ENCODE measurements at regions not wholly inside any gene's neighbourhood (a gene's known extent, or its start where the extent isn't known, plus 50 kb on each side); places are given as distances from the start of the nearest gene placed in this dataset.

DNA sequence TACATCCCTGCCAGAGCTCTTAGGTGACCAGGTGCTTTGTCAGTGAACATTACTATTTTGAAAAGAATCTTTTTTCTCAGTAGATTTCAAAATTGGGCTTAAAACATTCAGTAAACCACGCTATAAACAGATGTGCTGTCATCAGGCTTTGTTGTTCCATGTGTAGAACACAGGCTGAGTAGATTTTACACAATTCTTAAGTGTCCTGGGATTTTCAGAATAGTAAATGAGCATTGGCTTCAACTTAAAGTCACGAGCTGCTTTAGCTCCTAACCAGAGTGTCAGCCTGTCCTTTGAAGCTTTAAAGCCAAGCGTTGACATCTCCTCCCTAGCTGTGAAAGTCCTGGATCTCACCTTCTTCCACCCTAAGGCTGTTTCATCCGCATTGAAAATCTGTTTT, 83.6 kb downstream of the CARTPT start:
- ChIA-PET CTCF (no interaction called here), POLR2A (no interaction called here)
- H3K9me3 Mint-ChIP-seq = peaks cover 0 to 21% (median 11%) of the 10 kb centered on the region in 11 donors
- no peaks in the 10 kb centered on the region for H3K4me1 ChIP-seq (ENCODE audit: control insufficient read depth in 2 of 2, insufficient read depth in 2 of 2, low read length in 2 of 2)
- H3K9me3 ChIP-seq (ENCODE audit: control insufficient read depth in 2 of 3, low read length in 3 of 3) = no peaks in the 10 kb centered on the region
- no peak overlapping the region for H3K4me3 ChIP-seq (ENCODE audit: low read length)
- DNase-seq (no peak), ATAC-seq (no peak)
- no peaks in the 10 kb centered on the region for H3K27me3 ChIP-seq (ENCODE audit: control insufficient read depth in 2 of 2, insufficient read depth in 2 of 2, low read length in 2 of 2)
- H3K27me3 Mint-ChIP-seq = peaks cover 26 to 61% (median 47%) of the 10 kb centered on the region in 5 donors
- no peak overlapping the region for H3K27ac ChIP-seq (ENCODE audit: low read depth, low read length)
- H3K4me3 Mint-ChIP-seq = no peak overlapping the region
- H3K36me3 Mint-ChIP-seq = no peaks in the 10 kb centered on the region
- intact Hi-C loops (cut with micrococcal nuclease) = no loop called here
- H3K4me1 Mint-ChIP-seq = peaks cover 0 to 1% (median 0%) of the 10 kb centered on the region in 7 donors
- H3K27ac Mint-ChIP-seq = no peak overlapping the region
- no peaks in the 10 kb centered on the region for H3K36me3 ChIP-seq (ENCODE audit: control insufficient read depth in 2 of 3, insufficient read depth in 3 of 3, low read length in 3 of 3)

DNA sequence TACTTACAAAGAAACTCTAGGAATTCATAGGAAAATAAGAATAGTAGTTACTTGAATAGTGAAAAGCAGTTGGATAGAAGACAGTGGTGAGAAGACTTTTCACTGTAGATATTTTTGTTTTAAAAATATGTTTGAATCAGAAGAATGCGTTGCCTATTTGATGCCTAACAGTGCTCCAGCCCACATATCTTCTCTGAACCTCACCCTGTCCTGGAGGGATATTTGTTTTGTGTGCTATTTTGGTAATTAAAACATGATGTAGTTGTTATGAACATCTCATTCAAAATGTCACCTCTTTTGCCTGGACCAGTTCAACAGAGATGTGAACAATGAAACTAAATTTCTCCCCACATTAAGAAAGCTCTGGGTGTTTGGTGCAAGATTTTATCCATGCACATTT, 87.6 kb downstream of the CARTPT start:
- Histone ChIP-seq H3K27ac (ENCODE audit: low read depth, low read length) (no peak overlapping the region), H3K4me1 (ENCODE audit: control insufficient read depth in 2 of 2, insufficient read depth in 2 of 2, low read length in 2 of 2) (no peaks in the 10 kb centered on the region), H3K9me3 (ENCODE audit: control insufficient read depth in 2 of 3, low read length in 3 of 3) (no peaks in the 10 kb centered on the region), H3K36me3 (ENCODE audit: control insufficient read depth in 2 of 3, insufficient read depth in 3 of 3, low read length in 3 of 3) (no peaks in the 10 kb centered on the region), H3K4me3 (ENCODE audit: low read length) (no peak overlapping the region), H3K27me3 (ENCODE audit: control insufficient read depth in 2 of 2, insufficient read depth in 2 of 2, low read length in 2 of 2) (no peaks in the 10 kb centered on the region)
- ATAC-seq (no peak), DNase-seq (no peak)
- Mint-ChIP-seq H3K4me1 (peaks cover 0 to 7% (median 0%) of the 10 kb centered on the region in 7 donors), H3K27ac (no peak overlapping the region), H3K9me3 (peaks cover 0 to 2% (median 0%) of the 10 kb centered on the region in 11 donors), H3K27me3 (peaks cover 21 to 51% (median 43%) of the 10 kb centered on the region in 5 donors), H3K4me3 (no peak overlapping the region), H3K36me3 (no peaks in the 10 kb centered on the region)
- POLR2A ChIA-PET = no interaction called here
- intact Hi-C loops (cut with micrococcal nuclease) = no loop called here
- CTCF ChIA-PET = no interaction called here

DNA sequence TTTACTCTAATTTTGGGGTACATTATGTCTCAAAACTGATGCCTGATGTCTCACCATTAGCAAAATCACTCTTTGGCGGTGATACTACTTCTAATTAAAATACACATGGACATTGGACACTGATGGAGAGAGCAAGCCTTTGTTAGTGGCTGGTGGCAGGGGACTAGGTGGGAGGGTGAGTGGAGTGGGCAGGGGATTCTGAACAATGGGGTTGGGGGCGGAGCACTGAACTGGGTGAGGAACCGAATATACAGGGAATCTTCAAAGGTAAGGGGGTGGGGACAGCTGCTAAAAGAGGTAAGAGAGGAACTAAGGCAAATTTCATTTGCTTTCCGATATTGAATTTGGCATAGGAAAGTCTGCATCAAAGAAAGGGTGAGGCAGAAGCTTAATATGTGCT, 88.8 kb downstream of the CARTPT start:
- Histone ChIP-seq H3K27me3 (ENCODE audit: control insufficient read depth in 2 of 2, insufficient read depth in 2 of 2, low read length in 2 of 2) (no peaks in the 10 kb centered on the region), H3K36me3 (ENCODE audit: control insufficient read depth in 2 of 3, insufficient read depth in 3 of 3, low read length in 3 of 3) (no peaks in the 10 kb centered on the region), H3K9me3 (ENCODE audit: control insufficient read depth in 2 of 3, low read length in 3 of 3) (no peaks in the 10 kb centered on the region), H3K4me3 (ENCODE audit: low read length) (no peak overlapping the region), H3K27ac (ENCODE audit: low read depth, low read length) (no peak overlapping the region), H3K4me1 (ENCODE audit: control insufficient read depth in 2 of 2, insufficient read depth in 2 of 2, low read length in 2 of 2) (no peaks in the 10 kb centered on the region)
- Mint-ChIP-seq H3K9me3 (peaks cover 0 to 2% (median 0%) of the 10 kb centered on the region in 11 donors), H3K27ac (no peak overlapping the region), H3K4me1 (peaks cover 0 to 7% (median 0%) of the 10 kb centered on the region in 7 donors), H3K27me3 (peaks cover 16 to 50% (median 42%) of the 10 kb centered on the region in 5 donors), H3K36me3 (no peaks in the 10 kb centered on the region), H3K4me3 (no peak overlapping the region)
- ChIA-PET POLR2A (no interaction called here), CTCF (no interaction called here)
- intact Hi-C loops (cut with micrococcal nuclease) = no loop called here
- DNase-seq (no peak), ATAC-seq (no peak)

DNA sequence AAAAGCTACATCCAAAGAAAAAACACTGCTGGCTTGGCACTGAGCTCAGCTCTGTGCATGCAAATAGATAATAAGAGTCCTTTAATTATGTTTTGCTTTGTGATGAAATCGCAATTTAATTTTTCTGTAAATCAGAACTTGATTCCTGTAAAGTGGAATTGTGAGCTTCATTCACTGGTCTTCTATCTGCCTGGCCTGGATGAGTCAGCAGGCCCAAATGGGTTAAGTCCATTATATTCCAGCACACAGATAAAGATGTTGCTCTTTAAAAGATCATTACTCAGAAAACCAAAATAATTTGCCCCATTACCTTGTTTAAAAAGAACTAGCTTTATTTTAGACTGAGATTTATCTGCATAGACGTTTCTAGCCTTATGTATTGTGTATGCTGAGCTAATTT, 90.4 kb downstream of the CARTPT start:
- Histone ChIP-seq H3K4me3 (ENCODE audit: low read length) (no peak overlapping the region), H3K9me3 (ENCODE audit: control insufficient read depth in 2 of 3, low read length in 3 of 3) (no peaks in the 10 kb centered on the region), H3K27me3 (ENCODE audit: control insufficient read depth in 2 of 2, insufficient read depth in 2 of 2, low read length in 2 of 2) (no peaks in the 10 kb centered on the region), H3K36me3 (ENCODE audit: control insufficient read depth in 2 of 3, insufficient read depth in 3 of 3, low read length in 3 of 3) (no peaks in the 10 kb centered on the region), H3K27ac (ENCODE audit: low read depth, low read length) (no peak overlapping the region), H3K4me1 (ENCODE audit: control insufficient read depth in 2 of 2, insufficient read depth in 2 of 2, low read length in 2 of 2) (no peaks in the 10 kb centered on the region)
- peaks cover 0 to 7% (median 0%) of the 10 kb centered on the region in 7 donors for H3K4me1 Mint-ChIP-seq
- H3K9me3 Mint-ChIP-seq = peaks cover 0 to 2% (median 0%) of the 10 kb centered on the region in 11 donors
- no peak overlapping the region for H3K4me3 Mint-ChIP-seq
- DNase-seq = no peak
- ChIA-PET CTCF (no interaction called here), POLR2A (no interaction called here)
- H3K36me3 Mint-ChIP-seq = no peaks in the 10 kb centered on the region
- no peak for ATAC-seq
- intact Hi-C loops (cut with micrococcal nuclease) = no loop called here
- peaks cover 11 to 54% (median 43%) of the 10 kb centered on the region in 5 donors for H3K27me3 Mint-ChIP-seq
- H3K27ac Mint-ChIP-seq = no peak overlapping the region

DNA sequence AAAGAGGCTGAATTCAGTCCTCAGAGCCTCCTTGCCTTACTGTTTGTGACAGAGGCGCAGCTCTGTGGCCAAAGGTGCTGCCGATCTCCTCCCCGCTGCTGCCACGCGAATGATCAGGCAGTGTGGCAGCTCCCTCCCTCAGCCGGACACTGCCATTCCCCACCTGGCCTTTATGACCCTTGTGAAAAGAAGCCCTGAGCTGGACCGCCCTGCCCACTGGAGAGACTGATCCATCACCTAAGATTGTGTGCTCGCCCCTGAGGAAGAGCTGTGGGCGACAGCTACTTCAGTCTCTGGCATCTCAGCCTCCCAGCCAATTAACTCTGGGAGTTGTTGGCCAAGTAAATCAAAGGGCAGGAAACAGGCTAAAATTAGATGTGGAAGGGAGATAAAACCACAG, 90.9 kb downstream of the CARTPT start:
- Mint-ChIP-seq H3K27ac (no peak overlapping the region), H3K27me3 (peaks cover 11 to 52% (median 43%) of the 10 kb centered on the region in 5 donors), H3K36me3 (no peaks in the 10 kb centered on the region), H3K9me3 (peaks cover 0 to 2% (median 0%) of the 10 kb centered on the region in 11 donors), H3K4me3 (no peak overlapping the region), H3K4me1 (peaks cover 0 to 7% (median 0%) of the 10 kb centered on the region in 7 donors)
- H3K27ac ChIP-seq (ENCODE audit: low read depth, low read length) = no peak overlapping the region
- intact Hi-C loops (cut with micrococcal nuclease) = no loop called here
- H3K9me3 ChIP-seq (ENCODE audit: control insufficient read depth in 2 of 3, low read length in 3 of 3) = no peaks in the 10 kb centered on the region
- H3K4me1 ChIP-seq (ENCODE audit: control insufficient read depth in 2 of 2, insufficient read depth in 2 of 2, low read length in 2 of 2) = no peaks in the 10 kb centered on the region
- CTCF ChIA-PET = no interaction called here
- no peaks in the 10 kb centered on the region for H3K36me3 ChIP-seq (ENCODE audit: control insufficient read depth in 2 of 3, insufficient read depth in 3 of 3, low read length in 3 of 3)
- H3K4me3 ChIP-seq (ENCODE audit: low read length) = no peak overlapping the region
- H3K27me3 ChIP-seq (ENCODE audit: control insufficient read depth in 2 of 2, insufficient read depth in 2 of 2, low read length in 2 of 2) = no peaks in the 10 kb centered on the region
- DNase-seq (no peak), ATAC-seq (no peak)
- POLR2A ChIA-PET = no interaction called here

DNA sequence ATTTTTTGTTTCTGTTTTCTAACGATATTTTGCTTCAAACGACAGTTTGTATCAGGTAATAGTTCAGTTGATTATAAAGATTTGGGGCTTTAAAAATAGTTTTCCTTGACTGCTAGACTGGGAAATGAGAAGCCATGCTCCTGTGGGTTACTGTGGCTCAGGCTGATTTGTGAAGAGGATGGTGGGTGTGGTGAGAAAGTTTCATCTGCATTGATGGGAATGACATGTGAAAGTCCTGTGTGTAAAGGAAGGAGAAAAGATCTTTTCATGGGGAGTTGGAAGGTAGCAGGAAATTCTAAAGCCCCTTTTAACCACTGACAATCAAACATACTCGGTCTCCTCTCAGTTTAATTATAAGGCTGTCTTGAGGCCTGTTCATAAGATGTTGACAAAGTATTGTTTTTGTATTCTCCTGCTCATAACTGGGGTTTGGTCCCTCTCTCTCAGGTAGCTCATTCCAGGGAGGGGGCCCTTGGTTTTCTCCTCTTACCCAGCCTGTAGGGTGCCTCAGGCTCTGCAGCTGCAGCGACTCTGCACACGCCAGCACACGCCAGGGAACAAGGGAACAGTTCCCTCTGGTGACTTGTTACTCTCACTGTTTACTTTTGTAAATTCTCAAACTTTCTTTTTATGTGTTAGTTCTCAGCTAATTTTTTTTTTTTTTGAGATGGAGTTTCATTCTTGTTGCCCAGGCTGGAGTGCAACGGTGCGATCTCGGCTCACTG, 91.6 kb downstream of the CARTPT start:
- intact Hi-C loops (cut with micrococcal nuclease) = no loop called here
- ATAC-seq = no peak
- Mint-ChIP-seq H3K4me3 (no peak overlapping the region), H3K4me1 (peaks cover 0 to 7% (median 0%) of the 10 kb centered on the region in 7 donors), H3K36me3 (no peaks in the 10 kb centered on the region), H3K27me3 (peaks cover 11 to 52% (median 38%) of the 10 kb centered on the region in 5 donors), H3K9me3 (peaks cover 0 to 2% (median 0%) of the 10 kb centered on the region in 11 donors), H3K27ac (no peak overlapping the region)
- Histone ChIP-seq H3K4me1 (ENCODE audit: control insufficient read depth in 2 of 2, insufficient read depth in 2 of 2, low read length in 2 of 2) (no peaks in the 10 kb centered on the region), H3K36me3 (ENCODE audit: control insufficient read depth in 2 of 3, insufficient read depth in 3 of 3, low read length in 3 of 3) (no peaks in the 10 kb centered on the region), H3K4me3 (ENCODE audit: low read length) (no peak overlapping the region), H3K9me3 (ENCODE audit: control insufficient read depth in 2 of 3, low read length in 3 of 3) (no peaks in the 10 kb centered on the region), H3K27ac (ENCODE audit: low read depth, low read length) (no peak overlapping the region), H3K27me3 (ENCODE audit: control insufficient read depth in 2 of 2, insufficient read depth in 2 of 2, low read length in 2 of 2) (no peaks in the 10 kb centered on the region)
- DNase-seq = no peak
- CTCF ChIA-PET = no interaction called here
- POLR2A ChIA-PET = no interaction called here

DNA sequence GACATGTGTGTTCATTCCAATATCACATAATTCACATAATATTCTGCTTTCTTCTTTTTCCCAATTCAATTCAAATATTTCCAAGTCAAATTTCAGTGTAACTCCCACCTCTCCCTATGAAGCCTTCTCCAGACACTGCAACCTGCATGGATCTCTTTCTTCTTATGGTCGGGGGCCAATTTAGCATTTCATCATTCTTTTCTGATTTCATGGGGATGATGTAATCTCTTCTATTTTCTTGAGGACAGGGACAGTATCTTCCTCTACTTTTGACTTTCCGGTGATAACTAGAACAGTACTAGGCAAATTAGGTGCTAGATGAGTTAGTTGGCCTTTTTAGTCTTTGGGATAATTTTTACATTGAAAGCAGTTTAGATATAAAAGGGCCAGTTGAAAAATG, 92.7 kb downstream of the CARTPT start:
- H3K4me1 ChIP-seq (ENCODE audit: control insufficient read depth in 2 of 2, insufficient read depth in 2 of 2, low read length in 2 of 2) = no peaks in the 10 kb centered on the region
- H3K27ac ChIP-seq (ENCODE audit: low read depth, low read length) = no peak overlapping the region
- ChIA-PET POLR2A (no interaction called here), CTCF (no interaction called here)
- no peak for DNase-seq
- Mint-ChIP-seq H3K9me3 (peaks cover 0 to 2% (median 0%) of the 10 kb centered on the region in 11 donors), H3K27me3 (peaks cover 7 to 43% (median 28%) of the 10 kb centered on the region in 5 donors), H3K36me3 (no peaks in the 10 kb centered on the region), H3K4me3 (no peak overlapping the region), H3K27ac (no peak overlapping the region), H3K4me1 (peaks cover 0 to 7% (median 0%) of the 10 kb centered on the region in 7 donors)
- H3K36me3 ChIP-seq (ENCODE audit: control insufficient read depth in 2 of 3, insufficient read depth in 3 of 3, low read length in 3 of 3) = no peaks in the 10 kb centered on the region
- ATAC-seq = no peak
- no peaks in the 10 kb centered on the region for H3K9me3 ChIP-seq (ENCODE audit: control insufficient read depth in 2 of 3, low read length in 3 of 3)
- H3K27me3 ChIP-seq (ENCODE audit: control insufficient read depth in 2 of 2, insufficient read depth in 2 of 2, low read length in 2 of 2) = no peaks in the 10 kb centered on the region
- no peak overlapping the region for H3K4me3 ChIP-seq (ENCODE audit: low read length)
- intact Hi-C loops (cut with micrococcal nuclease) = no loop called here

Measured in naive thymus-derived CD4-positive, alpha-beta T cell (primary cell).